ENCODE measurements at regions not wholly inside any gene's neighbourhood (a gene's known extent, or its start where the extent isn't known, plus 50 kb on each side); places are given as distances from the start of the nearest gene placed in this dataset.
A peak's percentile ranks its signal among the peaks of the same experiment; 100 is the strongest.

DNA sequence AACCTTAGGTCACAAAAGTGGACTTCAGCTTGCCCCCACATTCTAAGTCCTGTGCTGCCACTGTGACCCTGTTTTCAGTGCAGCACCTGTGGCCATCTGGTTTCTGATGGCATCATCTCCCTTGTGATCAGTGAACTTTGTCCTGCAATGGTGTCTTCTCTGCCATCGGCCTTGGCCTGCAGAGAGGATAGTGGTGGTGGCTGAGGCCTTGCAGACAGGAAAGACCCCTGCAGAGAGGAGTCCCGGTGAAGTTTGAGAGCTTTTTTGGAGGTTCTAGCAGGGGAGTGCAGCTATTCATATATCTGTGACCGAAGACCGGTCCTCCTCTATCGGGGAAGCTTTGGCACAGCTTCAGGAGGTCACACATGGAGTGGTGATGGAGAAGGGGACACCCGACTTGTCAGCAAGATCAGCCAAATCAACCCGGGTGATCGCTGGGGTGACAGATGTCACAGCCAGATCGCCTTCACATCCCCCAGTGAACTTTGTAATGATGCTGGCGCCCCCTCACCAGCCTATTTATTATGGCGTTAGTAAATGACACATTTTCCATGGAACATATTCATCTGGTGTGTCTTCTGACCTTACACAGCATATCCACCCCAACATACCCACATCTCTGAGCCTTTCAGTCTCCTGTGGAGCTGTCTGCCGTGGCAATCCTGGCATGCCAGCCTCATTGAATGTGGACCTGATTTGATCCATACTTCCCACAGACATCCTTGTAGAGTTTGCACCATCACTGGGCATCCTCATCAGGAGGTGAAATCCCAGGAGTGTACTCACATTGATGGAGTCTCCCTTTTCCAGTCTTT lies 136.1 kb downstream of the PAPOLA start:
- no peak for DNase-seq

DNA sequence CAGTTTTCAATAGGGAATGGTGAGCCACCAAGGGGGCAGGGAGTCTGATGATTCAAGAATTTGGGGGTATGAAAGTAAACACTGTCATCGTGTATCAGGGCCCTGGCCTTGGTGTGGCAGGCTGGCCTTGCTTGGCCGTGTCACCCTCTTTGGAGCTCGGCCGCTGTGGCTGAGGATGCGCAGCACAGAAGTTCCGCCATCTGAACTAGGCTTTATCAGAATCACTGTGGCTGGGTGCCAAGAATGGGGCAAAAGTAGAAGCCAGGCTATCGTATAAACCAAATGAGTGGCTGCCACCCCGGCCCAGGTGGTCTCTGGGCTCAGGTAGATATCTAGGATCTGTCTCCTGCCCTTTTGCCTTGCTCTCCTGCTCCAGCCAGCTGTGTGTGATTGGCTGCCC lies 137.4 kb downstream of the PAPOLA start:
- no peak for DNase-seq

DNA sequence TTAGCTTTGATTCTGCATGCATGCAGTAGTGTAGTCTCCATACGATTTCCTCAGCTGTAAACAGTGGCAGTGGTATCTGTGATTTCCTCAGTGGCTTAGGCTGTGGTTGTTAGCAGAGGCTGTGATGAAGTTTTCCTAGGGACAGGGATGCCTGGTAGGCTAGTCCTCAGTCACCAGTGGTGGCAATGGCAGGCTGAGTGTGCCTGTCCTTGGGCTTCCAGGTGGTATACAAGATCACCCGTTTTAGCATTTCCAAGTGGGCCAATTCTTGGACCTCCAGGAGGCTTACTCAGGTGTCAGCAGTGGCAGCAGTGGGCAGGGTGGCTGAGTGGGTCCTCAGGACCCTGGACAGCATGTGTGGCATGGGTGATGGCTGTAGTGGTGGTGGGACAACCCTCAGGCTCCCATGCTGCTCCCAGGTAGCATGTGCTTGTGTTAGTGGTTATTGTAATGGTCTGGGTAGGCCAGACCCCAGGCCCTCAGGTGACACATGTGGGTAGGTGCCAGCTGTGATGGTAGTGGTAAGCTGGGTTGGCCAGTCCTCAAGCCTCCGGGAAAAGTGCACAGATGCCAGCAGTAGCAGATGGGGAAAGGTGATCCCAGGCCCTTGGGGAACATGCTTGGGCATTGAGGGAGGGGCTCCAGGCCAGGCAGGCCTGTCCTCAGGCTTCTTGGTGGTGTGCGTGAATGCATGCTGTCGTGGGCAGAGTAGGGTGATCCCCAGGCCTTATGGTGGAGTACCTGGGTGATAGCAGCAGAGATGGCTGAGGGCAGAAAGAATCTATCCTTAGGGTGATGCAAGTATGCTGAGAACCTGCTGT lies 146.5 kb downstream of the PAPOLA start:
- no peak for DNase-seq

DNA sequence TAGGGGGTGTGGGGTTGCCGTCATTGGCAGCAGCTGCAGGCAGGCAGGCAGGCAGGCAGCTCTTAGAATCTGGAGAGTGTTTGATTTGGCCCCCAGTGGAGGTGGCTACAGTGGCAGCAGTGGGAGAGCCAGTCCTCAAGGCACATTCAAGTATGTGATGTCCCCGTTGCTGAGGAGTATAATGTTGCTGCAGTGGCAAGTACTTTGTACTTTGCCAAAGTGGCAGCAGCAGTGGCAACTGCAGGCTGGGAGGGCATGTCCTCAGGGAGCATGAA lies 147.1 kb downstream of the PAPOLA start:
- DNase-seq = no peak

DNA sequence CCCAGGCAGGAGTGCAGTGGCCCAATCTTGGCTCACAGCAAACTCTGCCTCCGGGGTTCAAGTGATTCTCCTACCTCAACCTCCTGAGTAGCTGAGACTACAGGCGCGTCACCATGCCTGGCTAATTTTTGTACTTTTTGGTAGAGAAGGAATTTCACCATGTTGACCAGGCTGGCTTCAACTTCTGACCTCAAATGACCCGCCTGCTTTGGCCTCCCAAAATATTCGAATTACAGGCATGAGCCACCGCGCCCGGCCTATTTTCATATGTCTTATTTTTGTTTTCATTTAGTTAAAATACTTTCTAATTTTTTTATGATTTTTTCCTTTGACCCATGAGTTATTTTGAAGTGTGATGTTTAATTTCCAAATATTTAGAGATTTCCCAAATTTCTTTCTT lies 143.6 kb upstream of the VRK1 start:
- DNase-seq = no peak

DNA sequence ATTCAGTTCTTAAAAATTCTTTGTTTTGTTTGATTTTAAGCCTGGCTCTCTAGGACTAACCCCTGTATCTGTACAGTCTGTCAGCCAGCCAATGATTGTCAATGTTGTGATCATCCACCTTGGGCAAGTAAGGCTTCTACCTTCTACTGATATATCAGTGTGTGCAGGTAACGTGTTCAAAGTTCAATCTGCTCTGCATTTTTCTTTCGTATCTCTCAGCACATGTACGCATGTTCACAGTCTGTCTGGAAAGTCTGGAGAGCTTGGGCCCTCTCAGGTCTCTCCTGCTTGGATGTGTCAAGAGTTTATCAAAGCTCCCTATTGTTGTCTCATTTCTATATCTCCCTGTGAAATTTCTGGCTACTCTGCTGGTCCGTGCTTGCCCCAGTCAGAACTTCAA lies 138.6 kb upstream of the VRK1 start:
- no peak for DNase-seq

DNA sequence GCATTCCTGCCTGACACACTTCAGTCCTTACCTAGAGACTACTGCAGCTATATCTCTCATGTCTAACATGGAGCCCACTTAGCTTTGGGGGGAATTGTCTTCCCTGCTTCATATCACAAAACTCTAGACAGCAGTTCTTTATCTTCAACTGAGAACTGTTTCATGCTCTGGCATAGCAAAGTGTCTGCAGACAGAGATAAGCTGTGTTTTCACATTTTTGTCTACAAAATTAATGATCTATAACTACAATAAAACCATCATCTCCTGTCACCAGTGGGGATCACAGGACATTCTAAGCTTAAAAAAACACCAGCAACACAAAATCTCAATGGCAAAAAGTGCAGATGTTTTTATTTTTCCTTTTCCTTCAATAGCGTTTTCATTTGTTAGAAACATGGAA lies 137.1 kb upstream of the VRK1 start:
- DNase-seq = no peak

DNA sequence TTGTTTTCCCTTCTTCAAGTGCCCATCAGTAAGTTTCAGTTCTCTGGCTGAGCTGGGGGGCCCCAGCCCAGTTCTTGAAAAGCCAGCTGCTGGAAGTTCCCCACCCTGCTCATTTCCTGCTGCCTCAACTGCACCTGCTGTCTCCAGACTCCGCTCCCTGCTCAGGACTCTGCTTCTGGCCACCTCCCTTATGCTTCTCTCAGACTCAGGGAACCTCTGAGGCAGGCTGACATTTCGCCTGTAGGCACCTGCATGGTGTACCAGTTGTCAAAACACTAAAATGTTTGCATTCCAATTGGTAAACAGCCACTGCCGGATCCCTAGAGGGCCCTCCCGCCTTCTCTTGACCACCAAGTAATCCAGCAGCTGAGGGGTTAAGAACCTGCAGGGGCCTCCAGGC lies 136.5 kb upstream of the VRK1 start:
- DNase-seq = no peak

DNA sequence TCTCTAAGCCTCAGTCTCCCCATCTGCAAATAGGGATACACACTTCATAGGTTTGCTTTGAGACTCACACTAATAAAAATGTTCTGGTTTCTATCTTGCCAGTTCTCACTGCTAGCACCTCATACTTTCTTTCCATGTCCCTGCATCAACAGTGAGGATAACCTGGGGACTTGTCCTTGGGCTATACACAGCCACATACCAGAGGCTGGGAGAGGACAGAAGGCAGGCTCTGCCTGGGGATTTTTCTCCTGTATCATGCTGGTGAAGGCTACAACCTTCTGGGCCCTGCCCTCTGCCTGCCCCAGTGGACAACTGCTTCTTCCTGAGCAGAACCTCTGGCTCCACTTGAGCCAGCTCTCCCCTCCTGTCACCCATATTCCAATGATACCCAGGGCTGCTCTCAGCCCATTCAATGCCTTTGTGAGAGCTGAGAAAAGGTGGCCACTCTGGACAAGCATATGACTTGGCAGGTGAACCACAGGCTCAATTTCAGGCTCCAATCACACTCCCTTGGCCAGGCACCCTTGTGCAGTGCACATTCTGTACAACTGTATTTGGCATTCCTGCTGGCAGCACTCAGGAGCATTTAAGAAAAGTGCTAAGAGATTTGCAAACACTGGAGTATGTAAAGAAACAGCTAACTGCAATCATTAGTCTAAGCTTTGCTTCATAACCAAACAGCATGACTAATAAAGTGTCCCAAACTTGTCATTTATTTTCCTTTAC lies 135.8 kb upstream of the VRK1 start:
- DNase-seq = no peak

DNA sequence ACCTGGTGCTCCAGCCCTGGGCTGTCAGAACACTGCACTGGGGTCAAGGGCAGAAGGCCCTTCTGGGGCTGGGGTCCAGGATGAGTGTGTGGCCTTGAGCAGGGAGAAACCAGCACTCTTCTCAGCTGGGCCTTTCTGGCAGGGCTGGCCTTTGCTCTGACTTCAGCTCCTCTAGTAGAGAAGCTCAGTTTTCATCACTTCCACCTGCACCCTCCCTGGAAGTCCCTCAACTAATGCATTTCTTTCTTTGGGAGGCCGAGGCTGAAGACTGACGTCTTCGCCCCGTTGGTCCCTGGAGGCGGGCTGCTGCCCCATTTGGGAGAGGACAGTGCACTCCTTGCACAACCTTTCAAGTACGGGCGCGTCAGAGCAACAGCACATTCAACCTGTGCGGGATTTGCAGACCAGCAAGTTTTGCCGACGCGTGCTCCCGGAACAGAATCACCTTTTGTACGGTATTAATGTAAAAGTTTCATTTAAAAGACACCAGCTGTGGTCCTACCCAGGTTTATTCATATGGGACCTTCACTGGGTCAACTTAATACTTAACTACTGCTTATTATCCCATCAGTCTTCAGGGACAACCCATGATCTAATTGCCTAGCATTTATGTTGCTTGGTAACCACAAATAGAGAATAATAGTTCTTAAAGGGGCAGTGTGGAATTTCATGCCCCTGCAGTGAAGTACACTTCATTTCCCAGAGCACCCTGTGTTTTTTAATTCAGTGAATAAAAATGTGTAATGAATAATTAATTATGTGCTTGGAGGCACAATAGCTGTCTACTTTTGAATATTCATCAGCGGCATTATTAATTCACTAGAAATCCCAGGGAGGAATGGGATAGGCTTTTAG lies 134.8 kb upstream of the VRK1 start:
- DNase-seq = no peak

DNA sequence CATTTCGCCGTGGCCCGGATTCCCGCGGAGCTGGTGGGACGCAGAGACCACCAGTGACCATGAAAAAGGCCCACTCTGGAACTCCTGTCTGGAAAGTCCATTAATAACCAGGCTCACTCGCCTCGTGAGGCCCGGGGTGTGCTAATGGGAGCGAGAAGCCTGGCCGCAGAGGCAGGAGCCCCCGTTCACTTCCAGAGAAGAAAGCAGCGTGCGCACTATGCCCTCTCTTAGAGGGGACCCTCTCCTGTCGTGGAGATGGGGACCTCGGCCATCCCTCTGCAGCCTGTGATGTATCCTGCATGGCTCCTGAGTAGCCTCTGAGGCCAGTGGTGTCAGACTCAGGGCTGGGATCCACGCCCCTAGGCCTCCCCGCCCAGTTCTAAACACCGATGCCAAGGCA lies 134.1 kb upstream of the VRK1 start:
- DNase-seq = no peak

DNA sequence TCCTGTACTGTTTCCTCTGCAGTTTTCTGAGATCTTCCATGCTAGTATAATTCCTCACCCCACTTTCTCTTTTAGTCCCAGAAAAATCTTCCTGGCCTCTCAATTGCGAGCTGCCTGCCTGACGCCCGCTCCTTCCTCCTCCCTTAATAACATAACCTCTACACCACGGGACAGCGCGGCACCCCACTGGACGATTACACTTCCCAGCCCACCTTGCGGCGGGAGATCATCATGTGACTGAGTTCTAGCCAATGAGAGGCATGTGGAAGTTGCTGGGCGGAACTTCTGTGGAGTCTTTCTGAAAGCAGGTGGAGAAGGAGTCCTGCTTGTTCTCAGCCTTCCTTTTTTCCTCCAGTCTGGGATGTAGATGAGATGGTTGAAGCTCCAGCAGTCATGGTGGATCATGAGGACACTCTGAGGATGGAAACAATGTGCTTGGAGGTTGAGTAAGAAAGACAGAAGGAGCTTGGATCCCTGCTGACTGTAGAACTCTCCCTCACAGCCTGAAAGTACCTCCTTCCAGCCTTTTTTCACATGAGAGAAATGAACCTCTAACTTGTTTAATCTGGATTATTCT lies 133.6 kb upstream of the VRK1 start:
- no peak for DNase-seq

DNA sequence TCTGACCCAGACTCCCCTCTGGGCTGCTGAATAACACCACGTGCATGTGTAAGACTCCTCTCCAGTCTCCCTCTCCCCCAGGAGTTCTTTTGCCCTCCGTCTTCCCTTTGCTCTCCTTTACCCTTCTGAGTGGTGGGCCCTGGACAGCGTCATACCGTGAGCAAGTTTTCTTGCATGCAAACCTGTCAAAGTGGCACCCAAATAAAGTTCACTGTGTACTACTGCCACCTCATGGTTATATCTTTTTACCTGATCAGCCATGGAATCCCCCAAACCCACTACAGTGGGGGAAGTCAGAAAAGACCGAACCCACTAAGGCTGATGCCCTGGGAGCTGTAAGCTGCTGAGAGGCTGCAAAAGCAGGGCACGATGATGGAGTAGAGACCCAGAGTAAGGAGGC lies 131.1 kb upstream of the VRK1 start:
- no peak for DNase-seq

DNA sequence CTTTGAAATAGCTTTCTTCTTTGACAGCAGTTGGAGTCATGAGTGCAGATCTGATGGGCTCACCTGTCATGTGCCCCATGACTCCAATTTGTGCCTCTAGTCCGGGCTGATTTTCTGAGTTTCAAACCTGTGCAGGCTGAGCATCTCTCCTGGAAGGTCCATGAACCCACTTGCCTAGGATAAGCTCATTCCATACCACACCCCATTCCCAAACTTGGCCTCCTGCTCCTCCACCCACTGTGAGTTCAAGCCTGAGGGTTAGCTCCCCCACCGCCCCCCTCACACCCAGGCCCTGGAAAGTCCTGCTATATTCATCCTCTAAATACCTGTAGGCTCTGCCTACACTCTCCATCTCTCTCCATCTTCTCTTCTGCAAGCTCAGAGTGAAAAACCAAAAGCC lies 126.8 kb upstream of the VRK1 start:
- no peak for DNase-seq

DNA sequence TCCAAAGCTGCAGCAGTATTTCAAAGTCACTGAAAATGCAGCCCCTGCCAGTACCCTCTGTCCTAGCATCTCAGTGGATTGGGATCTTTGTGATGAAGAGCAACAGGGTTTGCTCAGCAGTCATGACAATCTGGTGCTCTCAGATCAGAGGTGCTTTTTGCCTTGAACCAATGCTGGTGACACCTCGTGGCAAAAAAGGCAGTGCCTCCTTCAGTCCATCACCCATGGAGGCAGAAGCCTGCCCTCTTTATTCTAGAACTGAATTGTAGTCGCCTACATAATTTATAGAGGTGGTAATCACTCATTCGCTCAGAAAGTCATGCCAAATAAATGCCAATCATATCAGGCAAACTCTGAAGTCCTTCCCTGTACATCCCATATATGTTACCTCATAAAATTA lies 126.0 kb upstream of the VRK1 start:
- no peak for DNase-seq

DNA sequence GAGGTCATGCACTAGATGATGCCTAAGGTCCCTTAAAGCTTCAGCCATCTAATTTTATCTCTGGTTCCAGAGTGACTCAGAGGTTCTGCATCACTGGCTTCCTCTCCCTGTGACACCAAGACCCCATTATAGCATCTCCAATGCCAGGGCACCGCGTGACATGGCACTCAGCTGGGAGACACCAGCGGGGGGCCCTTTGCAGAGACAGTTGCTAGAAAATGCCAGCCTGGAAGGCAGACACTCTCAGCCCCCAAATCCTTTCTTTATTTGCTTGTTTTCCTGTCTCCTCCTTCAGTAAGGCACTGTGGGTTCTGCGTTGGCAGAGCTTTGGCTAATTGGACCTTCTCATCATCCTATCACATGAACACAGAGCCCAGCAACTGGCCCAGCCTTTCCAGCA lies 123.5 kb upstream of the VRK1 start:
- DNase-seq = no peak

DNA sequence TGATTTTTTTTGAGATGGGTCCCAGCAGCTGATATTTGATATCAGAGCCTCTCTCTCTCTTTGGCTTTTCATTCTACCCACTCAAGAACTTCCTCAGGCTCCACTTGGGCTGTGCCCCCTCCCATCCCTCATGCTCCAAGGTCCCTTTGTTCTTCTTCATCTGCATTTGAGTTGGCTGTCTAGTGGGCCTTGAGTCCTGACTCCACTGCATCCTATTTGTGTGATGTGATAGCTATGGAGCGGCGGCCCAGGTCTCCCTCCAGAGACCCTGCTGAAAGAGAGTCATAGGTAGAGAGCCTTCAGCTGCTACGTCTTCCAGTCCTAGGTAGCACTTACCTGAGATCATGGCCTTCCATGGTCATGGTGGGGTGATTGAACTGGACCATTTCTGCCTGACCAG lies 123.1 kb upstream of the VRK1 start:
- no peak for DNase-seq

DNA sequence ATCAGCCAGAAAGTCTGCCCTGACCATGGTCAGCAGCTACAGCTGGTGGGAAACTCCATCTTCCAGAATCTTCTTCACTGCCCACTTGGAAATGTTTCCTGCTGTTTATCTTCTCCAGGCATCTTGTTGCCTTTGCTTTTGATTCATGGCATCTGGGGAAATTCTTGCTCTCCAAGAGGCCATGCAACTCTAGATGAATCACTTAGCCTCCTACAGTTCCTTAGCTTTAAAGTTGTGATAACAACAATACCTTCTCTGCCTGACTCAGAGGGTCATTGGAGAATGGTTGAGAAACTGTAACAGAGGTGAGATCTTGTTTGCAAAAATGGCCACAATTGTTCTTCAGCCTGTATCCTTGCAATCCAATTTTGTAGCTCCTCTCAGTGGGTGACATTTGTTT lies 121.0 kb upstream of the VRK1 start:
- no peak for DNase-seq

DNA sequence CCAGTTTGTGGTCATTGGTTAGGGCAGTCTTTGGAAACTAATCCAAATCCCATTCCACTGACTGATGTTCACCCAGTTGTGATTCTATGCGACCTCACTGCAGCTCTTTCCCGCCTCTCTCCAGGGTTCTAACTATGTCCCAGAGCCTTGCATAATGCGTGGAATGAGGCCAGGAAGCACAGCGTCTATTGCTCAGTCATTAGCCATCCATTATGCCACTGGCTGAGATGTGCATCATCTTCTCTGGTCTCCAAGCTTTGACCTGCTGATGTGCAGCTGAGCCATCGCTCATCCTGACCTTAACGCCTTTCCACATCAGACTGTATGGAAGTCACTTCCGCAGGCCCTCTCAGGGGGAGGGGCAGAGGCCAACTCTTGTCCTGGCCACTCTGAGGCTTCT lies 115.4 kb upstream of the VRK1 start:
- DNase-seq = no peak

DNA sequence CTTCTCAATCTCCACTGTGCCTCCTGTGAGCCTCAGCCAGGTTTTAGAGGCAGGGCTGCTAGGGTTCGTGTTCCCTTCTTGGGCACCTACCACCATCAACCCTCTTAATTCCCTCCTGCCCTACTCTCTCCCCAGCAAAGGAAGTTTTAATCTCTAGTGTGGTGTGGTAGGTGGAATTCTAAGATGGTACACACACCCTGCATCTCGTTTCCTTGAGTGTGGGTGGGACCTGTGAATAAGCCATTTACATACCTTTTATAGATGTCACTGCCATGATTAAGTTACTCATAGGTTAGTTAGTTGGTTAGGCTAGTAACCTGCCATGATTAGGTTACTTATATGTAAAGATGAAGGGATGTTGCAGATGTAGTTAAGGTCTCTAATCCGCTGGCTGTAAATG lies 114.8 kb upstream of the VRK1 start:
- DNase-seq = no peak

DNA sequence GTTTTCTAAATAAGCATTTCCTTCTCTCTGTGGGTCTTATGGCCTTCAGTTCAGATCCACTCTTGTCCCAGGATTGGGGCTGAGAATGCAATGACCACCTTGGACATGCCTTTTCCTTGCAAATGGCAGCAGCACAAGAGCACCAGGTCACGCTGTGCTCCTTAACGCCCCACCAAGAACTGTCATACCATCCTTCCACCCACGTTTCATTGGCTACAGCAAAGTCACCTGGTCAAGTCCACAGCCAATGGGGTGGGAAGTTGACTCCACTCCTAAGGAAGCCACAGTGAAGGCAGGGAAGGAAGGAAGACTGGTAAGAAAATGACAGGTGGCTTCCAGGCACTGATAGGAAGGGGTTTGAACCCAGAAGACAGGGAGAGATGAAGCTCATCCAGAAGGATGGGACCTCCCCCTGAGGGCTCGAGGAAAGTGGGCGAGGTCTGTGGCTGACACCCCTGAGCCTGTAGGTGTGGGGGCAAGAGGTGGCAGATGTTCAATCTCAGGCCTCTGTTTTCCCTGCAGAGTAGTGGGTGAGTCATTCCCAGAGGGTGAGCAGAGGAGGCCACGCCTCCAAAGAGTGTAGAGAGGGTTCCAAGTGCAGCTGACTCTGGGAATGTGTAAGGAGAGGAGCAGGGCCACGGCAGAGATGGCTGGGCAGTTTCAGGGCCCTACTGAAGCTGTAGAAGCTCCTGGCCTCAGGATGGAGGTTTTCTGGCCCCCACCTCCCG lies 113.5 kb upstream of the VRK1 start:
- DNase-seq = peak; percentile 7

DNA sequence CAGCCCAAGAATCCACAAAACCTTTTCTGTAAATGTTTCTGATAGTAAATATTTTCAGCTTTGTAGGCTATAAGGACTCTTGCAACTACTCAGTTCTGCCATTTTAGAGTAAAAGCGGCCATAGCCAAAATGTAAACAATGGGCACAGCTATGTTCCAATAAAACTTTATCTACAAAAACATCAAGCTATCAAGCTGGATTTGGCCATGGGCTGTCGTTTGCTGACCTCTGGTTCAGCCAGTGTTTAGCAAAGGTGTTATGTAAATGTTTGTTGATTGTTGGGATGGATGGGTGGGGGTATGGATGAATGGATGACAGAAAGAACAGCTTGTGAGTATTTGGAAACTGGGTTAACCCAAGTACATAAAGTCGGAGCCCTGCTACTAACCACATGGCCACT lies 111.1 kb upstream of the VRK1 start:
- no peak for DNase-seq
